OCI-LY3 (cell line): ENCODE measurements at regions not wholly inside any gene's neighbourhood (a gene's known extent, or its start where the extent isn't known, plus 50 kb on each side); places are given as distances from the start of the nearest gene placed in this dataset.

Source experiments
- EZH2phosphoT487 ChIP-seq: fragments of 200-600 bp; shearing (Covaris generic); IDR thresholded peaks from 2 replicates; pipeline ENCODE4 v1.6.1; 2018; ENCODE audit warnings: antibody characterized with exemption, mixed run types, low read depth
- TF ChIP-seq, protein P1 (sequence below): fragments of 200-600, 300-600 bp; sonication (generic); IDR thresholded peaks from 2 replicates; pipeline ENCODE4 v1.5.1; 2014; ENCODE audit warnings: antibody characterized with exemption, low read length, low read depth

- TF ChIP-seq, protein P1, sequence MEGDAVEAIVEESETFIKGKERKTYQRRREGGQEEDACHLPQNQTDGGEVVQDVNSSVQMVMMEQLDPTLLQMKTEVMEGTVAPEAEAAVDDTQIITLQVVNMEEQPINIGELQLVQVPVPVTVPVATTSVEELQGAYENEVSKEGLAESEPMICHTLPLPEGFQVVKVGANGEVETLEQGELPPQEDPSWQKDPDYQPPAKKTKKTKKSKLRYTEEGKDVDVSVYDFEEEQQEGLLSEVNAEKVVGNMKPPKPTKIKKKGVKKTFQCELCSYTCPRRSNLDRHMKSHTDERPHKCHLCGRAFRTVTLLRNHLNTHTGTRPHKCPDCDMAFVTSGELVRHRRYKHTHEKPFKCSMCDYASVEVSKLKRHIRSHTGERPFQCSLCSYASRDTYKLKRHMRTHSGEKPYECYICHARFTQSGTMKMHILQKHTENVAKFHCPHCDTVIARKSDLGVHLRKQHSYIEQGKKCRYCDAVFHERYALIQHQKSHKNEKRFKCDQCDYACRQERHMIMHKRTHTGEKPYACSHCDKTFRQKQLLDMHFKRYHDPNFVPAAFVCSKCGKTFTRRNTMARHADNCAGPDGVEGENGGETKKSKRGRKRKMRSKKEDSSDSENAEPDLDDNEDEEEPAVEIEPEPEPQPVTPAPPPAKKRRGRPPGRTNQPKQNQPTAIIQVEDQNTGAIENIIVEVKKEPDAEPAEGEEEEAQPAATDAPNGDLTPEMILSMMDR, result no peak
- no peak for TF ChIP-seq EZH2phosphoT487
Measured at GRCh38 chr5:74266836-74267235, 373.7 kb downstream of the ENC1 start.
